ENCODE measurements at regions not wholly inside any gene's neighbourhood (a gene's known extent, or its start where the extent isn't known, plus 50 kb on each side); places are given as distances from the start of the nearest gene placed in this dataset.

DNA sequence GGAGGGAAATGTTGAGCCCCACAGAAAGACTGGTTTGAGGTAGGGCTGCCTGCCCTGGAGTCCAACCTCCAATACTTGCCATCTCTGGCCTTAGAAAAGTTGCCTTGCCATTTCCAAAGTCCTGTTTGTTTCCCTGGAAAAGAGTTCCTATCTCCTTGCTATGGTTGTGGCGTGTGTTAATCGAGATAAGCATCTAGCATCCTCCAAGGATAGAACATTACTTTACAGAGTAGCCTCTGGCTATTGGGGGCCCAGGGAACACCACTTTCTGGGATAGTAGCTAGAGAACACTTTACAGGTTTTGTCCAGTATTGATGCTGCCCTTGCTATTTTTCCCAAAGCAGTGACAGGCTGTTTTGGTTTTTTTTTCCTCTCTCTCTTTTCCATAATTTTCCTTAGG is 57.4 kb upstream of the SASH1 start:
- Histone ChIP-seq H3K4me1 (no peaks in the 10 kb centered on the region), H3K9me3 (no peaks in the 10 kb centered on the region), H3K9ac (ENCODE audit: low read depth in 2 of 2, low read length in 2 of 2) (no peak overlapping the region), H3K27me3 (no peaks in the 10 kb centered on the region), H3K4me3 (no peak overlapping the region), H3K27ac (no peak overlapping the region), H3K36me3 (no peaks in the 10 kb centered on the region)
- DNase-seq = no peak
- intact Hi-C loops (cut with DNase I) = no loop called here
- TF ChIP-seq, protein P1, sequence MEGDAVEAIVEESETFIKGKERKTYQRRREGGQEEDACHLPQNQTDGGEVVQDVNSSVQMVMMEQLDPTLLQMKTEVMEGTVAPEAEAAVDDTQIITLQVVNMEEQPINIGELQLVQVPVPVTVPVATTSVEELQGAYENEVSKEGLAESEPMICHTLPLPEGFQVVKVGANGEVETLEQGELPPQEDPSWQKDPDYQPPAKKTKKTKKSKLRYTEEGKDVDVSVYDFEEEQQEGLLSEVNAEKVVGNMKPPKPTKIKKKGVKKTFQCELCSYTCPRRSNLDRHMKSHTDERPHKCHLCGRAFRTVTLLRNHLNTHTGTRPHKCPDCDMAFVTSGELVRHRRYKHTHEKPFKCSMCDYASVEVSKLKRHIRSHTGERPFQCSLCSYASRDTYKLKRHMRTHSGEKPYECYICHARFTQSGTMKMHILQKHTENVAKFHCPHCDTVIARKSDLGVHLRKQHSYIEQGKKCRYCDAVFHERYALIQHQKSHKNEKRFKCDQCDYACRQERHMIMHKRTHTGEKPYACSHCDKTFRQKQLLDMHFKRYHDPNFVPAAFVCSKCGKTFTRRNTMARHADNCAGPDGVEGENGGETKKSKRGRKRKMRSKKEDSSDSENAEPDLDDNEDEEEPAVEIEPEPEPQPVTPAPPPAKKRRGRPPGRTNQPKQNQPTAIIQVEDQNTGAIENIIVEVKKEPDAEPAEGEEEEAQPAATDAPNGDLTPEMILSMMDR (IDR thresholded peaks at IDR 0.05) = no peak

DNA sequence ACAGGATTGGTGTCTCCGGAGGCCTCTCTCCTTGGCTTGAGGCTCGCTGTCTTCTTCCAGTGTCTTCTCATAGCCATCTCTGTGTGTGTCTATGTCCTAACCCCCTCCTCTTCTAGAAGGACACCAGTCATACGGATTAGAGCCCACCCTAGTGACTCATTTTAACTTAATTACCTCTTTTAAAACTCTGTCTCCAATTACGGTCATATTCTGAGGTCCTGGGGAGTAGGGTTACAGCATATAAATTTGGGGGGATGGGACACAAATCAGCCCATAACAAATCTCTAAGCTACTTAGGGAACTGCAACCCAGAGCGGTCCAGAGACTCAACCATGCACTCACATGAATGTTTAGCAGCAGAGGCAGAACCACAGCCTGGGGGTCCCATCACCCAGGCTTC is 56.1 kb upstream of the SASH1 start:
- Histone ChIP-seq H3K36me3 (no peaks in the 10 kb centered on the region), H3K27me3 (no peaks in the 10 kb centered on the region), H3K9ac (ENCODE audit: low read depth in 2 of 2, low read length in 2 of 2) (no peak overlapping the region), H3K4me1 (no peaks in the 10 kb centered on the region), H3K4me3 (no peak overlapping the region), H3K9me3 (no peaks in the 10 kb centered on the region), H3K27ac (no peak overlapping the region)
- DNase-seq = no peak
- TF ChIP-seq, protein P1 (IDR thresholded peaks at IDR 0.05) = no peak
- intact Hi-C loops (cut with DNase I) = no loop called here

DNA sequence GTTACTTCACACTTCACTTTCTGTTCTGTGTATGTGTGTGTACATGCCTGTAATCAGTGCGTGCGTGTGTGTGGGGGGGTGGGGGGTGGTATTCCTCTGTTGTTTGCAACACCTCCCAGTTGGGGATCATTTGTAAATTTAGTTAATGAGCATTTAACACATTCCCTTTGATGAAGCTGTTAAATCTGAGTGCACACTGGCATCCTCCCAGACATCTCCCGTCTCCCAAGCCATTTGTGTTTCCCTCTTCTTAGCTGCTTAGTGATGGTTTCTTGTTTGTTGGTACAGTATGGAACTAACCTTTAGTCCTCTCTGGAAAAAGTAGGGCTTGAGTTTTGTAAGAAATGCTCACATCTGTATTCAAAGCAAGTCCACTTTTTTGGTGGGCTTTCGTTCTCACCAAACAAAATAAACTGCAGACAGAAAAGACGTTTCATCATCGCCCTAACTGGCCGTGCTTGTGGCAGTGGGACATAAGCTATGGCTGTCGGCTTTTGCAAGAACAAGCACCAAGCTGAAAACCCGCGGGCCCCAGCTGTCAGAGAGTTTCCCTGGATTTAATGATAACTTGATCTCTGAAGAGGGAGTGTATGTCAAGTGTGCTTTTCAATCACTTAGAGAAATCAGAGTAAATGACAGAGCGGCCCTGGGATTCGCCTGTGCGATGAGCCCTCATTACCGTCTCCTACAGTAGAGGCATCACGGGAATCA is 54.9 kb upstream of the SASH1 start:
- intact Hi-C loops (cut with DNase I) = no loop called here
- no peaks in the 10 kb centered on the region for H3K36me3 ChIP-seq

DNA sequence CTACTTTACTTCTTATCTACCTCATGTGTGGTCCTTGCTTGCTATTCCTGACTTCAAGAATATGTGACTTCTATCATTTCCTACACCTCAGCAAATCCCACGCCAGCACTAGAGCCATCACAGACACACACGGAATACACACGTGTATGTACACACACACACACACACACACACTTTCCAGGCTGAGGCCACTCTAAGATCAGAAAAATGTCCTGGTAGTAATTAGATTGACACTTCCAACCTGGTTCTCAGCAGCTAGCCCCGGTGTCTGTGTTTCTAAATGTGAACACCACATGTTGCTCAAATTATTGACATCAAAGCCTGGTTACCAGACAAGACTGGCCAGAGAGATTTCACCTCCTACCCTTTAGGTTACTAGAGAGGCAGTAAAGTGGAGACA is 54.1 kb upstream of the SASH1 start:
- TF ChIP-seq, protein P1 (IDR thresholded peaks at IDR 0.05) = no peak
- no peak overlapping the region for H3K9ac ChIP-seq (ENCODE audit: low read depth in 2 of 2, low read length in 2 of 2)
- no peak overlapping the region for H3K4me3 ChIP-seq
- no peak overlapping the region for H3K27ac ChIP-seq
- no peaks in the 10 kb centered on the region for H3K9me3 ChIP-seq
- intact Hi-C loops (cut with DNase I) = no loop called here
- no peaks in the 10 kb centered on the region for H3K36me3 ChIP-seq
- no peaks in the 10 kb centered on the region for H3K4me1 ChIP-seq
- no peaks in the 10 kb centered on the region for H3K27me3 ChIP-seq
- no peak for DNase-seq

More for the DNA sequence above, 54.9 kb upstream of the SASH1 start:
- no peak overlapping the region for H3K27ac ChIP-seq
- H3K4me1 ChIP-seq = no peaks in the 10 kb centered on the region
- TF ChIP-seq, protein P1 (IDR thresholded peaks at IDR 0.05) = no peak
- H3K27me3 ChIP-seq = no peaks in the 10 kb centered on the region
- no peak overlapping the region for H3K4me3 ChIP-seq
- DNase-seq = no peak
- H3K9me3 ChIP-seq = no peaks in the 10 kb centered on the region
- no peak overlapping the region for H3K9ac ChIP-seq (ENCODE audit: low read depth in 2 of 2, low read length in 2 of 2)

DNA sequence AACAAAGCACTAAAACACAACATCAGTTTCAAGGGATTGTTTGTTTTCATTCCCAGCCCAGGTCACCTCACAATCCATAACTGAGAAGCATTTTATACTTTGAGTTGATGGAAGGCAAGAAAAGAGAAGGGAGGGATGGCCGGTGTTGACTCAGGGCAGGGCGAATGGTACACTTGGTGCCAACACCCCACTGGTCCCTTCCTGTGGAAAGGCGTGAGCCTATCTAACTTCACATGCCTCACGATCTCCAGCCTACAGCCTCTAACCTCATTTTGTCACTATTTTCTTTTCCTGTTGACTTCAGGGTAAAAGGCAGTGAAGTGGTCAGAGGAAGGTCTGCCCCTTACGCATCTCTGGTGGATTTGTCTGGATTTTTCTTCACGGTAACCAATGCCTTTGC is 53.5 kb upstream of the SASH1 start:
- no peaks in the 10 kb centered on the region for H3K36me3 ChIP-seq
- no peaks in the 10 kb centered on the region for H3K9me3 ChIP-seq
- no peak overlapping the region for H3K4me3 ChIP-seq
- no peak overlapping the region for H3K9ac ChIP-seq (ENCODE audit: low read depth in 2 of 2, low read length in 2 of 2)
- TF ChIP-seq, protein P1 (IDR thresholded peaks at IDR 0.05) = no peak
- DNase-seq = no peak
- intact Hi-C loops (cut with DNase I) = no loop called here
- no peaks in the 10 kb centered on the region for H3K27me3 ChIP-seq
- H3K4me1 ChIP-seq = no peaks in the 10 kb centered on the region
- H3K27ac ChIP-seq = no peak overlapping the region

Data from colonic mucosa (tissue), 4 donors.